SK-N-SH treated with all-trans-retinoic acid at 6 μM for 48 hours (cell line): ENCODE measurements at regions not wholly inside any gene's neighbourhood (a gene's known extent, or its start where the extent isn't known, plus 50 kb on each side); places are given as distances from the start of the nearest gene placed in this dataset.

Experiments used
- ATAC-seq: fragments of 200-7000 bp; cut with Tn5 transposase; 3 replicates; pipeline ENCODE4 v1.9.1; 2020; ENCODE audit warnings: mild to moderate bottlenecking, moderate library complexity
- ARNTL ChIP-seq: fragments of 450-650 bp; formaldehyde crosslinking; IDR thresholded peaks from 2 replicates; pipeline ENCODE4 v1.5.0; 2020; ENCODE audit warnings: low read depth, mild to moderate bottlenecking, moderate library complexity, borderline replicate concordance
- BACH2 ChIP-seq: fragments of 250-450 bp; sonication (Bioruptor Pico); IDR thresholded peaks from 2 replicates; pipeline ENCODE4 v1.9.0; 2021; ENCODE audit warnings: mild to moderate bottlenecking, borderline replicate concordance
- CREB5 ChIP-seq: fragments of 250-450 bp; sonication (Bioruptor Pico); IDR thresholded peaks from 2 replicates; pipeline ENCODE4 v1.5.1; 2020; ENCODE audit warnings: low read depth, mild to moderate bottlenecking, moderate library complexity
- CSDC2 ChIP-seq: fragments of 250-450 bp; sonication (Bioruptor Pico); IDR thresholded peaks from 2 replicates; pipeline ENCODE4 v1.5.0; 2020; ENCODE audit warnings: mild to moderate bottlenecking, moderate library complexity
- CSRNP3 ChIP-seq: fragments of 250-450 bp; sonication (Bioruptor Pico); IDR thresholded peaks from 2 replicates; pipeline ENCODE4 v1.5.1; 2021; ENCODE audit warnings: mild to moderate bottlenecking, moderate library complexity
- ESRRG ChIP-seq: fragments of 250-450 bp; sonication (Bioruptor Pico); IDR thresholded peaks from 2 replicates; pipeline ENCODE4 v1.6.1; 2021; ENCODE audit warnings: mild to moderate bottlenecking
- GLIS3 ChIP-seq: fragments of 250-450 bp; sonication (Bioruptor Pico); IDR thresholded peaks from 2 replicates; pipeline ENCODE4 v1.5.0; 2020; ENCODE audit warnings: mild to moderate bottlenecking, moderate library complexity
- ISL1 ChIP-seq: fragments of 250-450 bp; sonication (Bioruptor Pico); IDR thresholded peaks from 2 replicates; pipeline ENCODE4 v2.1.2; 2022; ENCODE audit warnings: mild to moderate bottlenecking, moderate library complexity
- PATZ1 ChIP-seq: fragments of 250-450 bp; sonication (Bioruptor Pico); IDR thresholded peaks from 2 replicates; pipeline ENCODE4 v1.8.0; 2020; ENCODE audit warnings: mild to moderate bottlenecking, moderate library complexity, borderline replicate concordance
- POU6F1 ChIP-seq: fragments of 250-450 bp; sonication (Bioruptor Pico); IDR thresholded peaks from 2 replicates; pipeline ENCODE4 v1.8.0; 2021; ENCODE audit warnings: low read depth, mild to moderate bottlenecking, moderate library complexity, borderline replicate concordance
- PPARA ChIP-seq: fragments of 250-450 bp; sonication (Bioruptor Pico); IDR thresholded peaks from 2 replicates; pipeline ENCODE4 v1.5.0; 2020; ENCODE audit warnings: mild to moderate bottlenecking, borderline replicate concordance
- RARB ChIP-seq: fragments of 250-450 bp; sonication (Bioruptor Pico); IDR thresholded peaks from 2 replicates; pipeline ENCODE4 v1.8.0; 2021; ENCODE audit warnings: mild to moderate bottlenecking, moderate library complexity
- TCF4 ChIP-seq: fragments of 250-450 bp; sonication (Bioruptor Pico); IDR thresholded peaks from 2 replicates; pipeline ENCODE4 v1.8.0; 2021; ENCODE audit warnings: mild to moderate bottlenecking, moderate library complexity, borderline replicate concordance
- TOX ChIP-seq: fragments of 250-450 bp; sonication (Bioruptor Pico); IDR thresholded peaks from 2 replicates; pipeline ENCODE4 v1.8.0; 2021; ENCODE audit warnings: mild to moderate bottlenecking, moderate library complexity, borderline replicate concordance
- ZC3H10 ChIP-seq: fragments of 250-450 bp; sonication (Bioruptor Pico); IDR thresholded peaks from 2 replicates; pipeline ENCODE4 v1.5.1; 2021; ENCODE audit warnings: mild to moderate bottlenecking, moderate library complexity
- ZFP3 ChIP-seq: fragments of 250-450 bp; sonication (Bioruptor Pico); IDR thresholded peaks from 2 replicates; pipeline ENCODE4 v1.5.0; 2020; ENCODE audit warnings: mild to moderate bottlenecking, moderate library complexity
- ZFP30 ChIP-seq: fragments of 450-650 bp; formaldehyde crosslinking; IDR thresholded peaks from 2 replicates; pipeline ENCODE4 v1.5.0; 2022; ENCODE audit warnings: mild to moderate bottlenecking, moderate library complexity
- ZNF565 ChIP-seq: fragments of 450-650 bp; formaldehyde crosslinking; conservative IDR thresholded peaks from 2 replicates; pipeline ENCODE4 v1.5.0; 2020; ENCODE audit warnings: low read depth, mild to moderate bottlenecking, moderate library complexity
- ZNF70 ChIP-seq: fragments of 450-650 bp; formaldehyde crosslinking; IDR thresholded peaks from 2 replicates; pipeline ENCODE4 v1.5.0; 2020; ENCODE audit warnings: mild to moderate bottlenecking, moderate library complexity
- ZNF8 ChIP-seq: fragments of 450-650 bp; formaldehyde crosslinking; IDR thresholded peaks from 2 replicates; pipeline ENCODE4 v1.5.0; 2020; ENCODE audit warnings: mild to moderate bottlenecking, moderate library complexity

GRCh38 chr1:56397409-56397808 lies 182.0 kb downstream of the PLPP3 start:
- TF ChIP-seq TOX (CRISPR knock-in tag) (no peak), TCF4 (CRISPR knock-in tag) (no peak), ZC3H10 (CRISPR knock-in tag) (no peak), PPARA (CRISPR knock-in tag) (no peak), POU6F1 (CRISPR knock-in tag) (no peak)
- no peak for ATAC-seq

DNA sequence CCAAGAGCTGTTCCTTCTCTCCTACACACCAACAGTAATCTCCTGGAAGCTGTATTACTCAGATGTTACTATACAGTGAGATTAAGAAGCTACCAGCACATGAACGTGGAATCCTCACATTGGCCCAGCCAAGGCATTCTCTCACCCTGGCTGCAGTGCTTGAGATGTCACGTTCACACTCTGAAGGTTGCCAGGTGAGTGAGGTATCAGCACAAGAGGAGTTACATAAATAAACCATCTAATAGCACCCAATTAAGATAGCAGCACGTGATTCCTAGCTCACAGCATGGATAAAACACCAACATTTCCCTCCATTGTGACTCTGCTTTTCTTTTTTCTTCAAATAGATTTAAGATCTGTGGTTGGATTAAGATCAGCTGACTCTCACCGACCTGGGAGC lies 182.8 kb downstream of the PLPP3 start:
- ATAC-seq: no peak
- TF ChIP-seq ZFP3 (CRISPR knock-in tag) (no peak), RARB (no peak), ZNF8 (CRISPR knock-in tag) (no peak), ARNTL (CRISPR knock-in tag) (no peak), ISL1 (no peak)

GRCh38 chr1:56395776-56396175 lies 183.6 kb downstream of the PLPP3 start:
- TF ChIP-seq ZFP30 (CRISPR knock-in tag) (no peak), ARNTL (CRISPR knock-in tag) (no peak), RARB (no peak), ZNF70 (CRISPR knock-in tag) (no peak), PPARA (CRISPR knock-in tag) (no peak), GLIS3 (CRISPR knock-in tag) (no peak), ZC3H10 (CRISPR knock-in tag) (no peak), POU6F1 (CRISPR knock-in tag) (no peak), TCF4 (CRISPR knock-in tag) (no peak), ISL1 (no peak), CREB5 (CRISPR knock-in tag) (no peak), CSDC2 (CRISPR knock-in tag) (no peak), TOX (CRISPR knock-in tag) (no peak), ZFP3 (CRISPR knock-in tag) (no peak)
- no peak for ATAC-seq

GRCh38 chr1:56394298-56394697 lies 185.1 kb downstream of the PLPP3 start:
- TF ChIP-seq POU6F1 (CRISPR knock-in tag) (no peak), GLIS3 (CRISPR knock-in tag) (no peak), PATZ1 (CRISPR knock-in tag) (no peak), ISL1 (no peak), ESRRG (no peak), BACH2 (no peak), TOX (CRISPR knock-in tag) (no peak), CSRNP3 (CRISPR knock-in tag) (no peak), ZNF8 (CRISPR knock-in tag) (no peak), ZFP3 (CRISPR knock-in tag) (no peak), RARB (no peak), ZNF565 (CRISPR knock-in tag) (no peak)
- ATAC-seq: no peak
